SK-N-SH treated with all-trans-retinoic acid at 6 μM for 48 hours (cell line): ENCODE measurements at regions not wholly inside any gene's neighbourhood (a gene's known extent, or its start where the extent isn't known, plus 50 kb on each side); places are given as distances from the start of the nearest gene placed in this dataset.

Experiments
- ATAC-seq: fragments of 200-7000 bp; cut with Tn5 transposase; 3 replicates; pipeline ENCODE4 v1.9.1; 2020; ENCODE audit warnings: mild to moderate bottlenecking, moderate library complexity
- ARNTL ChIP-seq: fragments of 450-650 bp; formaldehyde crosslinking; IDR thresholded peaks from 2 replicates; pipeline ENCODE4 v1.5.0; 2020; ENCODE audit warnings: low read depth, mild to moderate bottlenecking, moderate library complexity, borderline replicate concordance
- CSDC2 ChIP-seq: fragments of 250-450 bp; sonication (Bioruptor Pico); IDR thresholded peaks from 2 replicates; pipeline ENCODE4 v1.5.0; 2020; ENCODE audit warnings: mild to moderate bottlenecking, moderate library complexity
- CSRNP3 ChIP-seq: fragments of 250-450 bp; sonication (Bioruptor Pico); IDR thresholded peaks from 2 replicates; pipeline ENCODE4 v1.5.1; 2021; ENCODE audit warnings: mild to moderate bottlenecking, moderate library complexity
- GLIS3 ChIP-seq: fragments of 250-450 bp; sonication (Bioruptor Pico); IDR thresholded peaks from 2 replicates; pipeline ENCODE4 v1.5.0; 2020; ENCODE audit warnings: mild to moderate bottlenecking, moderate library complexity
- ISL1 ChIP-seq: fragments of 250-450 bp; sonication (Bioruptor Pico); IDR thresholded peaks from 2 replicates; pipeline ENCODE4 v2.1.2; 2022; ENCODE audit warnings: mild to moderate bottlenecking, moderate library complexity
- OSR1 ChIP-seq: fragments of 250-450 bp; sonication (Bioruptor Pico); IDR thresholded peaks from 2 replicates; pipeline ENCODE4 v1.8.0; 2022; ENCODE audit warnings: moderate library complexity, mild to moderate bottlenecking, inconsistent platforms
- PATZ1 ChIP-seq: fragments of 250-450 bp; sonication (Bioruptor Pico); IDR thresholded peaks from 2 replicates; pipeline ENCODE4 v1.8.0; 2020; ENCODE audit warnings: mild to moderate bottlenecking, moderate library complexity, borderline replicate concordance
- PPARA ChIP-seq: fragments of 250-450 bp; sonication (Bioruptor Pico); IDR thresholded peaks from 2 replicates; pipeline ENCODE4 v1.5.0; 2020; ENCODE audit warnings: mild to moderate bottlenecking, borderline replicate concordance
- SNAI2 ChIP-seq: fragments of 250-450 bp; sonication (Bioruptor Pico); IDR thresholded peaks from 2 replicates; pipeline ENCODE4 v1.5.0; 2020; ENCODE audit warnings: mild to moderate bottlenecking, moderate library complexity
- TCF4 ChIP-seq: fragments of 250-450 bp; sonication (Bioruptor Pico); IDR thresholded peaks from 2 replicates; pipeline ENCODE4 v1.8.0; 2021; ENCODE audit warnings: mild to moderate bottlenecking, moderate library complexity, borderline replicate concordance
- TOX ChIP-seq: fragments of 250-450 bp; sonication (Bioruptor Pico); IDR thresholded peaks from 2 replicates; pipeline ENCODE4 v1.8.0; 2021; ENCODE audit warnings: mild to moderate bottlenecking, moderate library complexity, borderline replicate concordance
- ZC3H10 ChIP-seq: fragments of 250-450 bp; sonication (Bioruptor Pico); IDR thresholded peaks from 2 replicates; pipeline ENCODE4 v1.5.1; 2021; ENCODE audit warnings: mild to moderate bottlenecking, moderate library complexity
- ZFP3 ChIP-seq: fragments of 250-450 bp; sonication (Bioruptor Pico); IDR thresholded peaks from 2 replicates; pipeline ENCODE4 v1.5.0; 2020; ENCODE audit warnings: mild to moderate bottlenecking, moderate library complexity
- ZNF70 ChIP-seq: fragments of 450-650 bp; formaldehyde crosslinking; IDR thresholded peaks from 2 replicates; pipeline ENCODE4 v1.5.0; 2020; ENCODE audit warnings: mild to moderate bottlenecking, moderate library complexity
- TF ChIP-seq, protein P1 (sequence below): fragments of 250-450 bp; sonication (Bioruptor Pico); IDR thresholded peaks from 2 replicates; pipeline ENCODE4 v1.8.0; 2021; ENCODE audit warnings: low read depth, mild to moderate bottlenecking, moderate library complexity, borderline replicate concordance
- TF ChIP-seq, protein P2 (sequence below): fragments of 250-450 bp; sonication (Bioruptor Pico); IDR thresholded peaks from 2 replicates; pipeline ENCODE4 v1.5.0; 2020; ENCODE audit warnings: mild to moderate bottlenecking, moderate library complexity
- TF ChIP-seq, protein P3 (sequence below): fragments of 250-450 bp; sonication (Bioruptor Pico); IDR thresholded peaks from 2 replicates; pipeline ENCODE4 v1.5.1; 2020; ENCODE audit warnings: low read depth, mild to moderate bottlenecking, moderate library complexity

- TF ChIP-seq ZC3H10 (CRISPR knock-in tag) (no peak), PPARA (CRISPR knock-in tag) (no peak)
- no peak for ATAC-seq
Observed at GRCh38 chr11:119916568-119916967, 187.6 kb upstream of the NECTIN1 start.

DNA sequence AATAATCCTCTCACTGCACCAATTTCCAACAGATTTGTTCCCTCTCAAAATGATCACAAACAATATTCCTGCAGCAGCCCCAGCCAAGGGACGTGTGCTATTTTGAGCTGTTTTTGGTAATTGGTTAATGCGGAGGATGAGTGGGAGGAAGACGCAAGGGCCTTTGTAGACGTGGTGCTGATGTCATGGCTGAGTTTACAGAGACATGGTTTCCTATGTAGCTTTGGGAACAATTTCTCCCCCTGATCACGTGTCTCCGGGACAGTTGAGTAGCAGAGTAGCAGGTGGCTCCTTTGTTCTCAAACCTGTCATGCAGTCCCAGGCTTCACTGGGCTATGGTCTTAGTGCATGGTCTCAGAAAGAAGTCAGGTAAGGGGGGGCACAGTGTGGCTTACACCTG, 183.2 kb upstream of the NECTIN1 start:
- ATAC-seq = no peak
- no peak for TF ChIP-seq TOX (CRISPR knock-in tag)
- TF ChIP-seq ARNTL (CRISPR knock-in tag) = no peak
- TF ChIP-seq CSRNP3 (CRISPR knock-in tag) = no peak
- no peak for TF ChIP-seq OSR1 (CRISPR knock-in tag)
- TF ChIP-seq, protein P1, sequence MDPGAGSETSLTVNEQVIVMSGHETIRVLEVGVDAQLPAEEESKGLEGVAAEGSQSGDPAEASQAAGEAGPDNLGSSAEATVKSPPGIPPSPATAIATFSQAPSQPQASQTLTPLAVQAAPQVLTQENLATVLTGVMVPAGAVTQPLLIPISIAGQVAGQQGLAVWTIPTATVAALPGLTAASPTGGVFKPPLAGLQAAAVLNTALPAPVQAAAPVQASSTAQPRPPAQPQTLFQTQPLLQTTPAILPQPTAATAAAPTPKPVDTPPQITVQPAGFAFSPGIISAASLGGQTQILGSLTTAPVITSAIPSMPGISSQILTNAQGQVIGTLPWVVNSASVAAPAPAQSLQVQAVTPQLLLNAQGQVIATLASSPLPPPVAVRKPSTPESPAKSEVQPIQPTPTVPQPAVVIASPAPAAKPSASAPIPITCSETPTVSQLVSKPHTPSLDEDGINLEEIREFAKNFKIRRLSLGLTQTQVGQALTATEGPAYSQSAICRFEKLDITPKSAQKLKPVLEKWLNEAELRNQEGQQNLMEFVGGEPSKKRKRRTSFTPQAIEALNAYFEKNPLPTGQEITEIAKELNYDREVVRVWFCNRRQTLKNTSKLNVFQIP = no peak
- TF ChIP-seq PATZ1 (CRISPR knock-in tag) = no peak
- no peak for TF ChIP-seq ZFP3 (CRISPR knock-in tag)
- TF ChIP-seq, all 23 proteins: peak for 0

DNA sequence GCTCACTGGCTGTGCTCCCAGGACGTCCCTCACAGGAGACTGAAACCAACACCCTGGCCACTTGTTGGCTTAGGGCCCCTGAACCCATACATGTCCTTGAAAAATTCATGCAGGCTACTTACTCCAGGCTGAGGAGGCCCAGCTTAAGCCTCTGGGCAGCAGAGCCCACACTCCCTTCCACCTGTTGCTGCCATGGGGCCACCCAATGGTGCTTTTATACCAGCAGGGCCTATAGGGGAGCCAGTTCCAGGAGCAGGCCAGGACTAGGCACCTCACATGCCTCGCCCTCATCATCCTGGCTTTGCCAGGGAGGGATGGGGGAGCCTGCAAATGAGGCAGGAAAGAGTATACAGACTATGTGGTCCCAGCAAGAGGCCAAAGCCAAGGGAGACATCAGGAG, 181.7 kb upstream of the NECTIN1 start:
- TF ChIP-seq PATZ1 (CRISPR knock-in tag) (no peak), ARNTL (CRISPR knock-in tag) (no peak), CSDC2 (CRISPR knock-in tag) (no peak), ZNF70 (CRISPR knock-in tag) (no peak), SNAI2 (CRISPR knock-in tag) (no peak), GLIS3 (CRISPR knock-in tag) (no peak), OSR1 (CRISPR knock-in tag) (no peak), TCF4 (CRISPR knock-in tag) (no peak), ZFP3 (CRISPR knock-in tag) (no peak), TOX (CRISPR knock-in tag) (no peak), CSRNP3 (CRISPR knock-in tag) (no peak), ISL1 (CRISPR knock-in tag) (no peak), PPARA (CRISPR knock-in tag) (no peak)
- TF ChIP-seq, protein P2, sequence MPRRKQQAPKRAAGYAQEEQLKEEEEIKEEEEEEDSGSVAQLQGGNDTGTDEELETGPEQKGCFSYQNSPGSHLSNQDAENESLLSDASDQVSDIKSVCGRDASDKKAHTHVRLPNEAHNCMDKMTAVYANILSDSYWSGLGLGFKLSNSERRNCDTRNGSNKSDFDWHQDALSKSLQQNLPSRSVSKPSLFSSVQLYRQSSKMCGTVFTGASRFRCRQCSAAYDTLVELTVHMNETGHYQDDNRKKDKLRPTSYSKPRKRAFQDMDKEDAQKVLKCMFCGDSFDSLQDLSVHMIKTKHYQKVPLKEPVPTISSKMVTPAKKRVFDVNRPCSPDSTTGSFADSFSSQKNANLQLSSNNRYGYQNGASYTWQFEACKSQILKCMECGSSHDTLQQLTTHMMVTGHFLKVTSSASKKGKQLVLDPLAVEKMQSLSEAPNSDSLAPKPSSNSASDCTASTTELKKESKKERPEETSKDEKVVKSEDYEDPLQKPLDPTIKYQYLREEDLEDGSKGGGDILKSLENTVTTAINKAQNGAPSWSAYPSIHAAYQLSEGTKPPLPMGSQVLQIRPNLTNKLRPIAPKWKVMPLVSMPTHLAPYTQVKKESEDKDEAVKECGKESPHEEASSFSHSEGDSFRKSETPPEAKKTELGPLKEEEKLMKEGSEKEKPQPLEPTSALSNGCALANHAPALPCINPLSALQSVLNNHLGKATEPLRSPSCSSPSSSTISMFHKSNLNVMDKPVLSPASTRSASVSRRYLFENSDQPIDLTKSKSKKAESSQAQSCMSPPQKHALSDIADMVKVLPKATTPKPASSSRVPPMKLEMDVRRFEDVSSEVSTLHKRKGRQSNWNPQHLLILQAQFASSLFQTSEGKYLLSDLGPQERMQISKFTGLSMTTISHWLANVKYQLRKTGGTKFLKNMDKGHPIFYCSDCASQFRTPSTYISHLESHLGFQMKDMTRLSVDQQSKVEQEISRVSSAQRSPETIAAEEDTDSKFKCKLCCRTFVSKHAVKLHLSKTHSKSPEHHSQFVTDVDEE (CRISPR knock-in tag) = no peak
- TF ChIP-seq, protein P3, sequence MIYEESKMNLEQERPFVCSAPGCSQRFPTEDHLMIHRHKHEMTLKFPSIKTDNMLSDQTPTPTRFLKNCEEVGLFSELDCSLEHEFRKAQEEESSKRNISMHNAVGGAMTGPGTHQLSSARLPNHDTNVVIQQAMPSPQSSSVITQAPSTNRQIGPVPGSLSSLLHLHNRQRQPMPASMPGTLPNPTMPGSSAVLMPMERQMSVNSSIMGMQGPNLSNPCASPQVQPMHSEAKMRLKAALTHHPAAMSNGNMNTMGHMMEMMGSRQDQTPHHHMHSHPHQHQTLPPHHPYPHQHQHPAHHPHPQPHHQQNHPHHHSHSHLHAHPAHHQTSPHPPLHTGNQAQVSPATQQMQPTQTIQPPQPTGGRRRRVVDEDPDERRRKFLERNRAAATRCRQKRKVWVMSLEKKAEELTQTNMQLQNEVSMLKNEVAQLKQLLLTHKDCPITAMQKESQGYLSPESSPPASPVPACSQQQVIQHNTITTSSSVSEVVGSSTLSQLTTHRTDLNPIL = no peak
- ATAC-seq = no peak
